ENCODE measurements at regions not wholly inside any gene's neighbourhood (a gene's known extent, or its start where the extent isn't known, plus 50 kb on each side); places are given as distances from the start of the nearest gene placed in this dataset.

GRCh38 chr6:165877192-165877591 lies 214.2 kb upstream of the PDE10A start:
- TF ChIP-seq POLR2AphosphoS5 (IDR thresholded peaks at IDR 0.05; ENCODE audit: borderline replicate concordance, low read depth, low read length) = no peak
- TF ChIP-seq EZH2 (IDR thresholded peaks at IDR 0.05) = no peak
- no peak for TF ChIP-seq FOXP2 (optimal IDR thresholded peaks at IDR 0.05; ENCODE audit: control extremely low read depth, extremely low read length, insufficient read depth)

Data from SK-N-MC (cell line).